ENCODE measurements at regions not wholly inside any gene's neighbourhood (a gene's known extent, or its start where the extent isn't known, plus 50 kb on each side); places are given as distances from the start of the nearest gene placed in this dataset.

DNA sequence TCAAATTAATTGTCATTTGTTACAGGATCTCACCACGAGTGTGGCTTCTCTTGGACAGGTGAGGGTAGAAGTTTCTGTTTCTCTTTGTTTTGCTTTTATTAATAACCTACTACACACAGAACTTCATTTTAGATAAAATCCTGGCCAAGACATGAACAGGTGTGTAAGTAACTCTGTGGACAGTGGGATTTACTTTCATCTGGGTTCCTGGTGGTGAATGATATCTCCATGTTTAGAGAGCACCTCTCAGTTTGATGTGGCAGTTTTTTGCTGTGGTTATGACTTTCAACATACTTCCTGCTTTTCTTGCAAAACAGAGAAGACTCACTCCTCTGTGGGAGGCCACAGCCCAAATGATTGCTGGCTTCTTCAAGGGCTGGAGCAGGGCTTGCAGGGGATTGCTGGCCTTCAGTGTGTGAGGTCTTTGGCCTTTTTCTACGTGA is 71.1 kb upstream of the XCR1 start:
- no peak for TF ChIP-seq CTCF (conservative IDR thresholded peaks at IDR 0.05; ENCODE audit: low read depth)
- POLR2A ChIA-PET (ENCODE audit: low non-redundant PET), result no interaction called here
- no peak overlapping the region for H3K27ac ChIP-seq
- no peak for DNase-seq (ENCODE audit: low spot score)
- CTCF ChIA-PET, result no interaction called here

DNA sequence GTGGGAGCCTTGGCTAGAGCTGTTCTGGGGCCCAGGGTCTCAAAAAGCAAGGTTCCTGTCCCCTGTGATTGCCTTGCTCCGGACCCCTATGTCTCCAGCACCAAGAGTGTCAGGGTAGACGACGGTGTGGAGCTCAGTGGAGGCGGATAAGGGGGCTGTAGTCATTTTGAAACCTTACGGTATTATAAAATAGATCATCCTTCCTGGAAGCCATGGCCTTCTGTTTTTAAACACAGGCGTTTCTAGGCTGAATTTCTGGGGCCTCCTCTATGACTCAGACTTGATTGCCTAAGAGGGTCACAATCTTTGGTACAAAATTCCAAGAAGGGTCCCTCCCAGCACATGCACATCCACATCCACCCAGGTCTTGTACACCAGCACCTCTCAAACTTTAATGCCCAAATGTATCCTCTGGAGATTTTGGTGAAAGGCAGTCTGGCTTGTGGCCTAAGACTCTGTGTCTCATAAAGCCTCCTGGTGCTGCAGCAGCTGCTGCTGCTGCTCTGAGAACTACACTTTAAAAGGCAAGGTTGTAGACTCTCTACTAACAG is 70.5 kb upstream of the XCR1 start:
- POLR2A ChIA-PET (ENCODE audit: low non-redundant PET), result no interaction called here
- no peak for TF ChIP-seq CTCF (conservative IDR thresholded peaks at IDR 0.05; ENCODE audit: low read depth)
- H3K27ac ChIP-seq, result no peak overlapping the region
- no peak for DNase-seq (ENCODE audit: low spot score)
- CTCF ChIA-PET, result no interaction called here

DNA sequence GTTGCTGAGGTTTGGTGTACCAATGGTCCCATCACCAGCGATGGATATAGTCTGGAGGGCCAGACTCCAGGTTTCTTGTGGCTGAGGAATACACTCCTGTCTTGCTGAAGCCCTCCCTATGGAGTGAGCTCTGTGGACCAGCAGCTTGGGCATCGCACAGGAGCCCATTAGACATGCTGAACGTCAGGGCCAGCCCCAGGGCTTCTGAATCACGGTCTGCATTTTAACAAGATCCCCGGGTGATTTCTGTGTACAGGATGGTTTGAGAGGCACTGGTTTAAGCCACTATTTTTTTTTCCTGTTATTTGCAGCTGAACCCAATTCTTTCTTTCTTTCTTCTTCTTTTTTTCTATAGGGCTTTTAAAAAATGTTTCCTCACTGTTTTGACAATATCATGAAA is 69.5 kb upstream of the XCR1 start:
- DNase-seq (ENCODE audit: low spot score), result no peak
- no peak overlapping the region for H3K27ac ChIP-seq
- ChIA-PET CTCF (interaction anchor here (0.6 kb wide), 1 partner anchor 272 kb away, joined by 3 read pairs; no protein-coding TSS in a partner anchor), POLR2A (ENCODE audit: low non-redundant PET) (no interaction called here)
- no peak for TF ChIP-seq CTCF (conservative IDR thresholded peaks at IDR 0.05; ENCODE audit: low read depth)

DNA sequence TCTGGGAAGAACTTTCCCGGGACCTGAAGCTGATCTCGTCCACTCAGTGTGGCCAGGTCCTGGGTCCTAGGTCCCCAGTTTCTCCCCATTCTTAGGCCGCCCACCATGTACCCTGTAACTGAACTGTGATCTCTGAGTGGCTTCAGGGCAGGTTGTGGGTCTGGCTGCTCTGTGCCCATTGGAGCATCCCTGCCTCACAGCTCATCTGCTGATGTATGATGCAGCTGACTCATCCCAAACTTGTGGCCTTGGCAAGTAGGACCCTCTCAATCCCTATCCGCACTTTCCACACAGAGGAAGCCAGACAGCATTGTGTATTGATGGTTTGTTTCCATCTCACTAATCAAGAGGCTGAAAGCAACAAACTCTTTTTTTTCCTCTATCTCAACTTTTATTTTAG is 69.1 kb upstream of the XCR1 start:
- CTCF ChIA-PET, result interaction anchor here (0.6 kb wide), 1 partner anchor 272 kb away, joined by 3 read pairs; no protein-coding TSS in a partner anchor

GRCh38 chr3:46095307-46095706 is 68.0 kb upstream of the XCR1 start:
- CTCF ChIA-PET, result no interaction called here

More for the DNA sequence above, 69.1 kb upstream of the XCR1 start:
- no peak for TF ChIP-seq CTCF (conservative IDR thresholded peaks at IDR 0.05; ENCODE audit: low read depth)
- H3K27ac ChIP-seq, result no peak overlapping the region
- POLR2A ChIA-PET (ENCODE audit: low non-redundant PET), result no interaction called here
- no peak for DNase-seq (ENCODE audit: low spot score)

DNA sequence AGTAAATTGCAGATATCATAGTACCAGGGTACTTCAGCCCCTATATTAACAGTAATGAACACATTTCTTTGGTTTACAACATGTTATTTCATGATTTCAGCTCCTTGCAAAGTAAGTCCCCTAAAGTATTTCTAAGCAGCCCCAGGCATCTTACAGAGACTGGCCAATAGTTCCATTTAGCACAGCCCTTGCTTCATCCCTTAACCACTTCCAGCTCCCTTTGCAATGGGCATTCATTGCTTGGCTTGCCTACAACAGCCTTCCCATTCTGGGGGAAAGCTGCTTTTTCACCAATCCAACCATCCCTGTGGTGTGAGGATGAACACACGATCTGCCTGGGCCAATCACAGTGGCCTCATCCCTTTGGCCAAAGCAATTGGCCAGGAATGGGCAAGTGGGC is 67.2 kb upstream of the XCR1 start:
- ChIA-PET POLR2A (ENCODE audit: low non-redundant PET) (no interaction called here), CTCF (no interaction called here)
- no peak for TF ChIP-seq CTCF (conservative IDR thresholded peaks at IDR 0.05; ENCODE audit: low read depth)
- no peak for DNase-seq (ENCODE audit: low spot score)
- H3K27ac ChIP-seq, result no peak overlapping the region

More at GRCh38 chr3:46095307-46095706, 68.0 kb upstream of the XCR1 start:
- POLR2A ChIA-PET (ENCODE audit: low non-redundant PET), result no interaction called here
- H3K27ac ChIP-seq, result no peak overlapping the region
- DNase-seq (ENCODE audit: low spot score), result no peak
- TF ChIP-seq CTCF (conservative IDR thresholded peaks at IDR 0.05; ENCODE audit: low read depth), result no peak

Data from RWPE1 (cell line).